NB4 (cell line): ENCODE measurements at regions not wholly inside any gene's neighbourhood (a gene's known extent, or its start where the extent isn't known, plus 50 kb on each side); places are given as distances from the start of the nearest gene placed in this dataset.

Experiments used
- MYC ChIP-seq: IDR thresholded peaks from 2 replicates; pipeline ENCODE4 v1.6.1; 2011; ENCODE audit warnings: low read depth, low read length
- POLR2A ChIP-seq: IDR thresholded peaks from 2 replicates; pipeline ENCODE4 v1.6.1; 2011; ENCODE audit warnings: mild to moderate bottlenecking; ENCODE audit not compliant: insufficient read length; ENCODE audit errors: extremely low read depth
- TF ChIP-seq, protein P1 (sequence below): IDR thresholded peaks from one replicate; pipeline ENCODE4 v1.5.1; 2012; ENCODE audit warnings: low read depth, low read length
- TF ChIP-seq, protein P2 (sequence below): IDR thresholded peaks from 2 replicates; pipeline ENCODE4 v1.6.1; 2011; ENCODE audit warnings: low read depth, low read length

DNA sequence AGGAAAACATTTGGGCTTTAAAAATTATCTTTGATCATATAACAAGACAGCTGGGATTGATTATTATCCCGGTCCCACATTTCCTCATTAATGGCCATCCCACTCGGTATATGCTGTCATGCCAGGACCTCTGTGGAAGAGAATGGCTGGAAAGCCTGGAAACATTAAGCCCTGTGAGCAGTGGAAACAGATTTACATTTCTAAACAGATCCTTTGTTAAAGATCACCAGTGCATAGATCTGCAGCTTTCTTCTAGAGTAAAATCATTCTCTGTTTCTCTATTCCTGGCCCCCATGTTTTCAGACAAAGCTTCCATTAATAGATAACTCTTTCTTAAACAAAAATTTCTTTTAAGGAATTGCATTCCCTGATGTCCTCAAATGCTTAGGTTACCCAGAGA lies 152.2 kb downstream of the CAVIN4 start:
- TF ChIP-seq, protein P1, sequence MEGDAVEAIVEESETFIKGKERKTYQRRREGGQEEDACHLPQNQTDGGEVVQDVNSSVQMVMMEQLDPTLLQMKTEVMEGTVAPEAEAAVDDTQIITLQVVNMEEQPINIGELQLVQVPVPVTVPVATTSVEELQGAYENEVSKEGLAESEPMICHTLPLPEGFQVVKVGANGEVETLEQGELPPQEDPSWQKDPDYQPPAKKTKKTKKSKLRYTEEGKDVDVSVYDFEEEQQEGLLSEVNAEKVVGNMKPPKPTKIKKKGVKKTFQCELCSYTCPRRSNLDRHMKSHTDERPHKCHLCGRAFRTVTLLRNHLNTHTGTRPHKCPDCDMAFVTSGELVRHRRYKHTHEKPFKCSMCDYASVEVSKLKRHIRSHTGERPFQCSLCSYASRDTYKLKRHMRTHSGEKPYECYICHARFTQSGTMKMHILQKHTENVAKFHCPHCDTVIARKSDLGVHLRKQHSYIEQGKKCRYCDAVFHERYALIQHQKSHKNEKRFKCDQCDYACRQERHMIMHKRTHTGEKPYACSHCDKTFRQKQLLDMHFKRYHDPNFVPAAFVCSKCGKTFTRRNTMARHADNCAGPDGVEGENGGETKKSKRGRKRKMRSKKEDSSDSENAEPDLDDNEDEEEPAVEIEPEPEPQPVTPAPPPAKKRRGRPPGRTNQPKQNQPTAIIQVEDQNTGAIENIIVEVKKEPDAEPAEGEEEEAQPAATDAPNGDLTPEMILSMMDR: no peak
- TF ChIP-seq POLR2A: no peak
- TF ChIP-seq, protein P2, sequence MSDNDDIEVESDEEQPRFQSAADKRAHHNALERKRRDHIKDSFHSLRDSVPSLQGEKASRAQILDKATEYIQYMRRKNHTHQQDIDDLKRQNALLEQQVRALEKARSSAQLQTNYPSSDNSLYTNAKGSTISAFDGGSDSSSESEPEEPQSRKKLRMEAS: no peak
- TF ChIP-seq MYC: no peak
